Activated CD4-positive, CD25-positive, alpha-beta regulatory T cell (primary cell): ENCODE measurements at regions not wholly inside any gene's neighbourhood (a gene's known extent, or its start where the extent isn't known, plus 50 kb on each side); places are given as distances from the start of the nearest gene placed in this dataset.
"Not testable (repeated sequence)": the region's sequence is repeated elsewhere in the genome, so short reads cannot be mapped to it uniquely, and the experiment has no call there.

Experiments used
- DNase-seq, 4 experiments: peaks; one replicate each; lab custom pipeline; 2025; lab: John Stamatoyannopoulos, UW

DNA sequence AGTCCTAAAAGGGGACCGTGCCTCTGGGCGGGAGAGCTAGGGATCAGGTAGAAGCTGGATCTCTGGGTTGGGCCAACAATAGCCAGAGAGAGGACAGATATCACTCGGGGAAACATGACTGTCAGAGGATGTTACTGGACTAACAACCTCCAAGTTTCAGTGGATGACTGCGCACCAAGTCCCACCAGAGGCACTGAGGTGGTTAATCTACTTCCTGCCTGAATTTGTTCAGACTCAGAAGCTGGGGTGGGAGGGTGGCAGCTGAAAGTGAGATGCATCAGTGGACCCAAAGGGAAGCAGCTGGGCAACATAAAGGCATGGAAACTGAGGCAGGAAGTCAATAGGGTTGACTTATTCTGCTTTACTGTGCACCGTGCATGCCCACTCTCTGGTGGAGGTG, 130.1 kb upstream of the SLC44A1 start:
- DNase-seq = no peak

DNA sequence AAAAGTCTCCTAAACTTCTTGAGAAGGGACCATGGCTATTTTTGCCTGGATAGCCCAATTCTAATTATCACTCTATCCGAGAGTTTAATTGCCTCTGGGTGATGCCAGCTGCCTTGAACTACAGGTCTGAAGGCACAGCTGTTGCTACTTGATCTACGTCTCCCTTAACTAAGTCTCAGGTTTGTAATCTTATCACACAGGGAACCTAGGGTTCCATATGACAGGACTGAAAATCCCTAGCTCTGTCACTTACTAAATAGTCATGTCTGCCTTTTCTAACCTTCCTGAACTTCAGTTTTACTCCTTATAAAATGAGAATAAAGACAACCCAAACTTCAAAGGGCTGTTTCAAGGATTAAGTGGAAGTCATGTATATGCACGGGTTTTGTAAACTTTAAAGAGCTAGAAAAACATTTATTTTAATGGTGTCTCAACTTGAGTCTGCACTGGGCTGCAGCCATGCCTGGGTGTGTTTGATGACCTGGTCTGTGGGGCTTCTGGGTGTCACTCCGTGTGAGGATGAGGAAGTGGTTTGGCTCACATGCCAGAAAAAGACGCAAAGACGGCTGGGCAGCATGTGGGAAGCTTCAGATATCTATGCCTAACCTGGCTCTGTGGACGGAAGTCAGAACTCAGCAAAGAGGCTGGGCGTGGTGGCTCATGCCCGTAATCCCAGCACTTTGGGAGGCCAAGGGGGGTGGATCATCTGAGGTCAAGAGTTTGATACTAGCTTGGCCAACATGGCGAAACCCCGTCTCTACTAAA, 129.3 kb upstream of the SLC44A1 start:
- no peak for DNase-seq

DNA sequence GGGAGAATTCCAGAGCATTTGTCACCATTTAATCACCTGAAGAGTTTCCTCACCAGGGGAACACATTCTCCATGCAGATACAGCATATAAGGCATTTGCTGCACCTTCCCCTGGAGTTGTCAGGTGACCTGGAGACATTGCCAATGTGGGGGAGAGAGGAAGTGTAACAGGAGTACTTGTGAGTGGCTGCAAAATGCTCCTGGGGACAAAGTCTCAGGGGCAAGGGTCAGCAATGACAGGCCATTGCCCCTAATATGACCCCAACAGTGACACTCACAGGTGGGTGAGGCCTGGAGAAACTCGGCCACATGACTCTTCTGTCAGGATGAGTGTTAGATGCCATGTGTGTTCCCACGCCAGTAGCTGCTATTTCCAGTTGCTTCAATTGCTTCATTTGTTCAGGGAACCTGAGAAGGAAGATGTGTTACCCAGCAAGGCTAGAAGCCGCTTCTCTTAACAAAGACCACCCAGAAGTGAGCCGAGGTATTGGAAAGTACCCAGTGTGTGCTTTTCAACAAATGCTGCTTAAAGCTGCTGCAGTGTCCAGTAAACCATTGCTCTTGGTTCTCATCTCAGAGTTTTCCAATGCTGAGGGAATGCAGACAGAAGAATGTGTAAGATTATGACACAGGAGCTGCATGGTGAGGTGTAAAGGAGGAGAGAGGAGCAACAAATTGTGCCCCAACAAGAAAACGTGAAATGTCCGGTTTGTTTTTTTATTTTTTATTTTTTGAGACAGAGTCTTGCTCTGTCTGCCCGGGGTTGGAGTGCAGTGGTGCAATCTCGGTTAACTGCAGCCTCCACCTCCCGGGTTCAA, 128.2 kb upstream of the SLC44A1 start:
- no peak for DNase-seq

GRCh38 chr9:105117234-105117633, 127.2 kb upstream of the SLC44A1 start:
- no peak for DNase-seq

GRCh38 chr9:105118636-105119035, 125.8 kb upstream of the SLC44A1 start:
- no peak for DNase-seq

DNA sequence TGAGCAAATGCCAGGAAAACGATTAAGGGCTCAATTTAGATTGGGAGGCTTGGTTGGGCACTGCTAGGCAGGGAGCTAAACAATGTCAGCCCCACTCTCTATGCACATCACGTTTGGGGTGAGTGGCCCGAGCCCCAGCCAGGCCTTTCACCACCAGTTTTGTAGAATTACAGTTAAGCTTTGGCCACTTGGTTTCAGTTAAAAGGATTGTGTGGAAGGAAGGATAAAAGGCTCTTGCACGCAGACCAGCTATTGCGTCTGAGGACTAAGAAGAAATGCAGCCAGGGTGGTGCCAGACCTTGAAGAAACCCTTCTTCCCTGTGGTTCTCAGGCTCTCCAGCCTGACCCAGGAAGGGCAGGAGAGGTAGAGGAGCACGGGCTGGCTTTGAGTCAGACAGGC, 125.3 kb upstream of the SLC44A1 start:
- DNase-seq = no peak

DNA sequence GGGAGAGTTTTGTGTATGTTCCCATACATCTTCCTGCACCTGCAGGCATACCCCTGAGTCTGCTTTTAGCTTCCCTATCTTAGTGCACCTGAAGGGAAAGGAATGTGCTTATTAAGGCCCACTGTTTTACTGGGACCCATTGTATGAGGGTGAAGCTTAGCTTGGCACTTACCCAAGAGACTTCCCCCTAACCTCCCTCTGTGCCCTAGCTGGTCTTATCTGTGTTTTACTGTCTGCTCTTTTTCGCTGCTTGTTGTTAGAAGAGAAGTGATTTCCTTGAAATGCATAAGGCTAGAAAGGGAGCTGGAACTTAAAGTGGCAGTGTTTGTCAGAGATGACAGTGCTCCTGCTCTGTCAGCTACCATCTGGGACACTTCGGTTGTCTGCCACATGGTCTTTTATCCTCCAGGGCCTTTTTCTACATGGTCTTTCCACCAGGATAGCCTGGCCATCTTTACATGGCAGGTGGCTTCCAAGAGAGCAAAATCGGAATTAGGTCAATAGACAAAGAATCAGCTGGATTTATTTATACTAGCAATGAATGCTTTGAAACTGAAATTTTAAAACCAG, 122.5 kb upstream of the SLC44A1 start:
- no peak for DNase-seq

DNA sequence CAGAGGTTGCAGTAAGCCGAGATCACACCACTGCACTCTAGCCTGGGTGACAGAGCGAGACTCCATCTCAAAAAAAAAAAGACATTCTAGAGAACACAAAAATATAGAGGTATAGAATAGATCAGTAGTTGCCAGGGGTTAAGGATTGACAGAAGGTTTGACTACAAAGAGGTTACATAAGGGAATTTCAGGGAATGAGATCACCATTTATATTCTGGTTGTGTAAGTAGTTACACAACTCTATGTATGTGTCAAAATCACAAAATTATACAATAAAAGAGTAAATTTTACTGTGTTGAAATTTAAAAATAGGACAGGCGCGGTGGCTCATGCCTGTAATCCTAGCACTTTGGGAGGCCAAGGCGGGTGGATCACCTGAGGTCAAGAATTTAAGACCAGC, 119.9 kb upstream of the SLC44A1 start:
- DNase-seq = not testable (repeated sequence)

DNA sequence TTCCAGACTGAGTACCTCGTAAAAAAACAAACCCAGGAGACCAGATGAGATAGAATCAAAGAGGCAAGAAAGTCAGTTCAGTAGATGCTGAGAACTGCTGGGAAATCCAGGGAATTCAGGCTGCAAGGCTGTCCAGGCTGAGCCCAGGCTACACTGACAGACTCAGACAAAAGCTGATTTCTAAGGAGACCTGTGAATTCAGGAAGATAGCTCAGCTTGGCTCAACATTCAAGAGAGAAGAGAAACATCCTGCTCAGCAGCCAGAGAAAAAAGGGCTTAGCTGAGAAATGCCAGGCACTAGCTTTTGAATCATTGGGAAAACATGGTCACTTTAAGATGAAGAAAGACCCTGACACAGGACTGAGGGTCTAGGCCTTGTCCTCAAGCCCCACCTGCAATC, 118.2 kb upstream of the SLC44A1 start:
- DNase-seq = no peak

DNA sequence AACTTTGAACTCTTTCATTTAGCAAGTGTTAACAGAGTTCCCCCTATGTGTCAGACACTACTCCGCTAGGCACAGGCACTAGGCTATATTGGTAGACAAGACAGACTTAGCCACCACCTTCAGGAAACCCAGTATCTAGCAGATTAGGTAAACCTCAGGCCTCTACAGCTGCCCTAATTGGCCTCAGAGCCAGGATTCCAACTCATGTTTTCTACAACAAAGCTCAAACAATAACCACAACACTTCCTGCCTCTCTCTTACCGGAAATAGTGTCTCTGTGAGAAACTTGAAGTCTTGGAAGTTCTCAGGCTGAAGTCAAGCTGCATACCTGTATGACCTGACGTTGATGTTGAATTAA, 116.6 kb upstream of the SLC44A1 start:
- DNase-seq = no peak

- DNase-seq = no peak
These were observed 115.4 kb upstream of the SLC44A1 start for GRCh38 chr9:105128908-105129600.

DNA sequence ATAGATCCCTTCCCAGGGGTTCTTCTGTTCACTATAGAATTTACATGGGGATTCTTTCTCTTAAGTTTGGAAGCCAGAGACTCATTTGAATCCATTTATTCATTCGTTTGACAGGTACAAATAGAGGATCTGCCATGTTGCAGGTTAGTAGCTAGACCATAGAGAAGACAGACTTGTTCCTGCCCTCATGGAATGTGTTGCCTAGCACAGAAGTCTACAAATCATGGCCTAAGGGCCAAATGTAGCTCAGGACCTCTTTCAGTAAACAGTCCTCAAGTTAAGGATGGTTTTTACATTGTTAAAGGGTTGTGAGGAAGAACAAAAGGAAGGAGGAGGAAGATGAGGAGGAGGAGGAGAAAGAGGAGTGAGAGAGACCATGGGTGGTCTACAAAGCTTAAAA, 114.7 kb upstream of the SLC44A1 start:
- DNase-seq = no peak

GRCh38 chr9:105131981-105132380, 112.5 kb upstream of the SLC44A1 start:
- no peak for DNase-seq

DNA sequence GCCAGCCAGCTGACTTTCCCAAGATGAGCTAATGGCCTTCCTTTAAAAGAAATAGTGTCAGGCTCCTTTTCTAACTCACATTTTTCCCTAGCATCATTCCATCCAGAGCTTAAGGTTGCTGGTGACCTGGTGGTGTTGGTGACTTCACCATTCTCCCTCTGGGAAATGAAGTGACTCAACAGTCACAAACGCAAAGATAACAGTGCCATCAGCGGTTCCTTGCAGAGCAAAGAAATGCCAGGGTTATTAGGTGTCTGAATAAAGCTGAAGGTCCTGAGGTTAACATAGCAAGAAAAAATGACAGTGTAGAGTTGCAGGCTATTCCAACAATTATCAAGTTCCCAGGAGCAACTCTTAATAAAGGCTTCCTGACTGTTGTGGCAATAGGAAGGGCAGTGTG, 111.8 kb upstream of the SLC44A1 start:
- DNase-seq = no peak

GRCh38 chr9:105138306-105138801, 106.1 kb upstream of the SLC44A1 start:
- no peak for DNase-seq

DNA sequence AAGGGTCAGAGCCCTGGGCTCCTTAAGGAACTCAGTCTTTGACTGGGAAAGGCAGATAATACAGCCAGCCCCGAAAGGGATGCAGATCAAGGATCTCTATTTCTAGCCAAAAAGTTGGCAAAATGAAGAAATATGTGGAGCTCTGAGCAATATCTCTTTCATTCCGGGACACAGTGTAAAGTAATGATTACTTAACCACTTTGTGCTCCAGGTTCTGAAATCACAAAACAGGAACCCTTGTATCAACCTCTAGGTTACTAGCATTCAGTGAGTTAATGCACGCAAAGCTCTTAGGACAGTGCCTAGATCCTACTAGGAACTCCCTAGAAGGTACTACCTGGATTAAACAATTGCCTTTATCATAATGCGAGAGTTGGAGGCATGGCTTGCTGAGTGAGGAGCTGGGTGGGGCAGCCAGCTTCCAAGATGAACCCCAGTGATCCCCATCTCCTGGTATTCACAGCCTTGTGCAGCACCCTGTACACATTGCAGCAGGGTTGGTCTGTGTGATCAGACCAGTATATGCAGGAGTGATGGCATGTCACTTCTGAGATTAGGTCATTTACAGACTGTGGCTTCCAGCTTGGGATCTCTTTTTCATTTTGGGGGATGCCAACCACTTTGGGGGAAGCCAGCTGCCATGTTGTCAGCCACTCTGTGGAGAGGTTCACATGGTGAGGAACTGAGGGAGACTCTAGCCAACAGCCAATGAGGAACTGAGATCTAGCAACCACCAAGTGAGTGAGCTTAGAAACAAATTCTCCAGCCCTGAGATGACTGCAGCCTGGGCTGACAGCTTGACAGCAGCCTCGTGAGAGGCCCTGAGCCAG, 103.1 kb upstream of the SLC44A1 start:
- DNase-seq = no peak

GRCh38 chr9:105141976-105142250, 102.5 kb upstream of the SLC44A1 start:
- no peak for DNase-seq

GRCh38 chr9:105142406-105143135, 101.9 kb upstream of the SLC44A1 start:
- DNase-seq = no peak

DNA sequence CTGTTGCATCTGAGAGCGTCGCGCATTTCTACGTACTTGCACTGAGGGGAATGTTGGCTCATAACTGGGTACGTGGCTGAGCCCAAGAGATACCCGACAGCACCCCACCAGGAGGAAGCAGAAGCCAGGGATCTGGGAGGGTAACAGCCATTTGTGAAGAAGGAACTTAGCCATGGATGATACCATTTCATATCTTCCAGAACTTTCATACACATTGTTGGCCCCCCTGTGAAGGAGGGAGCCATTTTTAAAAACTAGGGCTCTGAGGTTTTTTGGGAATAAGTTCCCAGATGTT, 101.4 kb upstream of the SLC44A1 start:
- no peak for DNase-seq

DNA sequence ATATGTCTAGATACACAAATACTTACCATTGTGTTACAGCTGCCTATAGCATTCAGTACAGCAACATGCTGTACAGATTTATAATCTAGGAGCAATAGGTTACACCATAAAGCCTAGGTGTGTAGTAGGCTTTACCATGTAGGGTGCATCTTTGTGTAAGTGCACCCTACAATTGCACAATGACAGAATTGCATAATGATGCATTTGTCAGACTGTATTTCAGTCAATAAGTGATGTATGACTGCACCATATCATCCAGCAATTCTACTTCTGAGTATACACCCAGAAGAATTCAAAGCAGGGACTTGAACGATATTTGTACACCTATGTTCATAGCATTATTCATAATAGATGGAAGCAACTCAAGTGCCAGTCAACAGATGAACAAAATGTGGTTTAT, 100.4 kb upstream of the SLC44A1 start:
- no peak for DNase-seq

DNA sequence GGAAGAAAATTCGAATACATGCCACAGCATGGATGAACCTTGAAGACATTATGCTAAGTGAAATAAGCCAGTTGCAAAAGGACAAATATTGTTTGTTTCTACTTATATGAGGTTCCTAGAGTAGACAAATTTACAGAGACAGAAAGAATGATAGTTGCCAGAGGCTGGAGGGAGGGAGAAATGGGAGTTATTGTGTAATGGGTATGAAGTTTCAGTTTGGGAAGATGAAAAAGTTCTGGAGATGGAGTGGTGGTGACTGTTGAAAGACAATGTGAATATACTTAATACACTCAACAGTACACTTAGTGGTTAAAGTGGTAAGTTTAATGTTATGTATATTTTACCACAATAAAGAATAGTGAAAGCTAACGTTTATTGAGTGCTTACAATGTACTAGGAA, 99.6 kb upstream of the SLC44A1 start:
- no peak for DNase-seq
